ENCODE measurements at regions not wholly inside any gene's neighbourhood (a gene's known extent, or its start where the extent isn't known, plus 50 kb on each side); places are given as distances from the start of the nearest gene placed in this dataset.

DNA sequence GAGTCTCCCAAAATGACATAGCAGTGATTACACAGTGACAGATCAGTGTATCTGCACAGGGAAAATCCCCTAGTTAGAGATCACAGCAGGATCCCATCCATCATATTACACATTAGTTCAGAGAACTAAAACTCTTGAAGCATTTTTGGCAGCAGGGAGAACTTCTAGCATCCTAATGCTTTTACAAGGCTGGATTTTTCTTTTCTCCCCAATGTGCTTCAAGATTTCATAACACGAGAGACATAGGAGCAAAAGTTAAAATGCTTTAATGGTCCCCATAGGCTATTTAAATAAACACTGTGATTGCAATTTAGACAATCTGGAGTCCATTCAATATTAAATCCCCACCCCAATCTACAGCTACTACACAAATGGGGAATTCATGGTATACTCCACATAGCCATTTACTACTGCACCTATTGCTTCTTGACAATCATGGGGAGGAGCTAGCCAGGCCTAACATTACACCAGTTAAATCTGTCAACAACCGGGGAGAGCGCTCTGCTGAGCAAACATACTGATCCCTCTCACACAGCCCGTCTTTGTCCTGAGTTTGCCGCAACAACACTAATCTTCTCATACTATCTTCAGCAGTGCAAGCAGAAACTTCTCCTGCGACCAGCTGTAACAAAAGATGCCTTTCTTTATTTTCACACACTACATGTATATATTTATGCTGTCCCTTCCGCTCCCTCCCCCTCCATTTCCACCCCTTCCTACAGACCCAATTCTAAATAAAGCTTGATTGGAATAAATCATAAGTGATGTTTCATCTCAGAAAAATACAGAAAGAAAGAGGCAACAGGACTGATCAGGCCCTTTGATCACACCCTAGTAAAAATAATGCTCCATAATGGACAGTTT, 120.3 kb upstream of the SOX5 start:
- H3K27ac ChIP-seq: no peak overlapping the region
- no peak overlapping the region for H3K4me3 ChIP-seq
- no peaks in the 10 kb centered on the region for H3K9me3 ChIP-seq
- WGBS, 2 donors: 32 to 35% methylated on average over 7 of the region's 7 CpGs
- TF ChIP-seq, protein P1, sequence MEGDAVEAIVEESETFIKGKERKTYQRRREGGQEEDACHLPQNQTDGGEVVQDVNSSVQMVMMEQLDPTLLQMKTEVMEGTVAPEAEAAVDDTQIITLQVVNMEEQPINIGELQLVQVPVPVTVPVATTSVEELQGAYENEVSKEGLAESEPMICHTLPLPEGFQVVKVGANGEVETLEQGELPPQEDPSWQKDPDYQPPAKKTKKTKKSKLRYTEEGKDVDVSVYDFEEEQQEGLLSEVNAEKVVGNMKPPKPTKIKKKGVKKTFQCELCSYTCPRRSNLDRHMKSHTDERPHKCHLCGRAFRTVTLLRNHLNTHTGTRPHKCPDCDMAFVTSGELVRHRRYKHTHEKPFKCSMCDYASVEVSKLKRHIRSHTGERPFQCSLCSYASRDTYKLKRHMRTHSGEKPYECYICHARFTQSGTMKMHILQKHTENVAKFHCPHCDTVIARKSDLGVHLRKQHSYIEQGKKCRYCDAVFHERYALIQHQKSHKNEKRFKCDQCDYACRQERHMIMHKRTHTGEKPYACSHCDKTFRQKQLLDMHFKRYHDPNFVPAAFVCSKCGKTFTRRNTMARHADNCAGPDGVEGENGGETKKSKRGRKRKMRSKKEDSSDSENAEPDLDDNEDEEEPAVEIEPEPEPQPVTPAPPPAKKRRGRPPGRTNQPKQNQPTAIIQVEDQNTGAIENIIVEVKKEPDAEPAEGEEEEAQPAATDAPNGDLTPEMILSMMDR (IDR thresholded peaks at IDR 0.05): no peak
- intact Hi-C loops (cut with DNase I): no loop called here
- no peaks in the 10 kb centered on the region for H3K36me3 ChIP-seq
- FAIRE-seq (no peak), ATAC-seq (peak in 2 of 4 donors; percentile 34 to 42), DNase-seq (no peak)
- H3K27me3 ChIP-seq: no peaks in the 10 kb centered on the region
- no peaks in the 10 kb centered on the region for H3K4me1 ChIP-seq

DNA sequence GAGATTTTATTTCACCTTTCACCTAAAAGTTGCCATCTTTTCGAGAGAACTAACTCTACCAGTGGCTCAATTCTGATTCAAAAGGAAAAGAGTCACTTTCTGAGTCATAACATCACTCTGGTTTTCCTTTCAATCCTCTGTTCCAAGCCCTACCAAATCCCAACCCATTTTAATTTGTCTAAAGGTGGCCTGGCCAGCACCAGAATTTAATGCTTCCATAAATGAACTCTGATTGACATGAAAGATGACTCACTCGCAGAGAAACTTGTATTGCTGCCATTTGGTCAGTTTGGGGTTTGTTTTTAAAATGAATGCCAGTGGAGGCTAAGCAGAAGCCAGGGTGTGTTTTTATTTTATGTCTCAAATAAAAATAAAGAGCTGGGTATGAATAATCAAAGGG, 117.4 kb upstream of the SOX5 start:
- DNase-seq: no peak
- Histone ChIP-seq H3K4me1 (no peaks in the 10 kb centered on the region), H3K36me3 (no peaks in the 10 kb centered on the region), H3K27ac (no peak overlapping the region), H3K27me3 (peaks cover 0 to 4% (median 0%) of the 10 kb centered on the region in 4 donors), H3K4me3 (no peak overlapping the region), H3K9me3 (no peaks in the 10 kb centered on the region)
- ATAC-seq: no peak
- intact Hi-C loops (cut with DNase I): no loop called here
- no peak for FAIRE-seq
- TF ChIP-seq, protein P1 (IDR thresholded peaks at IDR 0.05): no peak
- 60 to 75% methylated on average over 2 of the region's 2 CpGs for WGBS, 2 donors

DNA sequence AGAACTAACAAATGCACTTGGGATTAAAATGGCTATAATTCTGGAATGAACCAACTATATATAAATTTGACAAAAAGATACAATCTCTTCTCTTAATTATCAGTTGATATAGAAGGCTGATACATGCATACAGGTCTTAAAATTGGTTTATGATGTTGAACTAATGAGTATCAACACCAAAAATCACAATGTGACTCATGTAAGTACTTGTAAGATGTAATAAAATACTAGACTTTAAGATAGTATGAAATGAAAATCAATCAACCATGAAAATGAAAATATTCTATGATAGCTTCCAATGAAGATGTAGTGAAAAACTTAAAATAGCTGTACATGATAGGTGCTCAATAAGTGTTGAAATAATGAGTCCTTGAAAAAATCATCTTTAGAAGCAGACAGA, 116.6 kb upstream of the SOX5 start:
- FAIRE-seq (no peak), DNase-seq (no peak), ATAC-seq (no peak)
- peaks cover 0 to 4% (median 0%) of the 10 kb centered on the region in 4 donors for H3K27me3 ChIP-seq
- TF ChIP-seq, protein P1 (IDR thresholded peaks at IDR 0.05): no peak
- H3K4me1 ChIP-seq: no peaks in the 10 kb centered on the region
- H3K27ac ChIP-seq: no peak overlapping the region
- no peaks in the 10 kb centered on the region for H3K36me3 ChIP-seq
- intact Hi-C loops (cut with DNase I): no loop called here
- no peak overlapping the region for H3K4me3 ChIP-seq
- H3K9me3 ChIP-seq: no peaks in the 10 kb centered on the region

DNA sequence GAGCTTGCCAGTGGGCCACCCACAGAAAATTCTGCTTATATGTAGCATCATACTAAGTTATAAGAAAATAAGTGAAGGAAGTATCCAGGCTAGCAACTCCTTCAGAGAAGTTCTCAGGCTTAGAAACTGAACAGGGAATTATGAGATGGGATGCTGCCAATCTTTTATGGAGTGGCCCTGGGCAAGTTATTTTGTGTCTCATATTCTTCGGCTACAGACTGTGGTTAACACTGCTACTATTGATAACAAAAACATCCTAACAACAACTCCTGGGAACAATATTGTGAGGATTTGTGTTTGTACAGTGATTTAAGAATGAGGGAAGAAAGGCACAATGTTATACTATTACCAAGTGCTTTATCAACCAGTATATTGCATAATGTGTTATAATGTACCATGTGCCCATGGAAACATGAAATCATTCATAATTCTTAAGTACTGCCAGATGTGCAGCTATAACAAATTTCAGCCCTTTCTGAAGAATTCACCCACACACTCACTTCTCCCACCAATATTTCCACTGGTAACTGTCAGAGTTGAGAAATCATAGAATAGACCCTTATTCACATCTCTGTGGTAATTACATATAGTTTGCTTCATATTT, 113.3 kb upstream of the SOX5 start:
- Histone ChIP-seq H3K27ac (no peak overlapping the region), H3K36me3 (no peaks in the 10 kb centered on the region), H3K4me3 (no peak overlapping the region), H3K4me1 (no peaks in the 10 kb centered on the region), H3K9me3 (no peaks in the 10 kb centered on the region), H3K27me3 (peaks cover 0 to 4% (median 0%) of the 10 kb centered on the region in 4 donors)
- intact Hi-C loops (cut with DNase I): no loop called here
- ATAC-seq: no peak
- TF ChIP-seq, protein P1 (IDR thresholded peaks at IDR 0.05): no peak
- DNase-seq: no peak
- 60 to 64% methylated on average over 1 of the region's 1 CpG for WGBS, 2 donors
- FAIRE-seq: no peak

DNA sequence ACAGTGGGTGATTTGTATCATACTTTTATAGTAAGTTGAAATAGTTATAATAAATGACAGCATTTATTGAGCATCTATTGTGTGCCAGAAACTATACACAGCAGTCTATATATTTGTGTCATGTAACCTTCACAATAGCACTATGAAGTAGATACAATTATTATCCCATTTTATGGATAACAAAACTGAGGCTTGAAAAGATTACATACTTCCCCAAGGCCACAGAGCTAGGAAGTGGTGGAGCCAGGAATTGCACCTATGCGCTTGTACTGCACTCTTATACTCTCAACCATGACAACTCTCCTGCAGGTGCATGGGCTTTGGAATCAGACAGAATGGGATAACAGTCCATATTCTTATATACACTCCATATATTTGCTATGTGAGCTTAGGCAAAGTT, 110.6 kb upstream of the SOX5 start:
- peaks cover 0 to 4% (median 0%) of the 10 kb centered on the region in 4 donors for H3K27me3 ChIP-seq
- intact Hi-C loops (cut with DNase I): no loop called here
- WGBS, 2 donors: 87 to 89% methylated on average over 1 of the region's 1 CpG
- no peaks in the 10 kb centered on the region for H3K9me3 ChIP-seq
- DNase-seq (no peak), ATAC-seq (no peak), FAIRE-seq (no peak)
- H3K36me3 ChIP-seq: no peaks in the 10 kb centered on the region
- no peaks in the 10 kb centered on the region for H3K4me1 ChIP-seq
- H3K4me3 ChIP-seq: no peak overlapping the region
- no peak overlapping the region for H3K27ac ChIP-seq
- TF ChIP-seq, protein P1 (IDR thresholded peaks at IDR 0.05): no peak

All from pancreas (tissue), 10 donors.